Stimulated activated CD8-positive, alpha-beta memory T cell treated with anti-CD3 and anti-CD28 coated beads, Interleukin-2, amount 100 ng/mL, for 1 hour (primary cell): ENCODE measurements at regions not wholly inside any gene's neighbourhood (a gene's known extent, or its start where the extent isn't known, plus 50 kb on each side); places are given as distances from the start of the nearest gene placed in this dataset.
"Not testable (repeated sequence)": the region's sequence is repeated elsewhere in the genome, so short reads cannot be mapped to it uniquely, and the experiment has no call there.

ENCODE experiments used
- DNase-seq, 2 donors: peaks; one replicate each; pipeline ENCODE4 v3.0.0-alpha.2; 2020; ENCODE audit warnings: low read depth in 2 of 2

GRCh38 chr1:221525749-221526148, 216.1 kb downstream of the DUSP10 start:
- no peak for DNase-seq

GRCh38 chr1:221527302-221527701, 214.6 kb downstream of the DUSP10 start:
- DNase-seq = no peak

GRCh38 chr1:221527886-221528624, 213.8 kb downstream of the DUSP10 start:
- no peak for DNase-seq

- DNase-seq = not testable (repeated sequence)
Measured at GRCh38 chr1:221530159-221530558, 211.7 kb downstream of the DUSP10 start.

- no peak for DNase-seq
Measured at GRCh38 chr1:221530791-221531190, 211.1 kb downstream of the DUSP10 start.

- DNase-seq = no peak
Measured at GRCh38 chr1:221532071-221532773, 209.7 kb downstream of the DUSP10 start.

- no peak for DNase-seq
Measured at GRCh38 chr1:221541296-221541695, 200.6 kb downstream of the DUSP10 start.

- DNase-seq = no peak
Measured at GRCh38 chr1:221543529-221544120, 198.3 kb downstream of the DUSP10 start.

GRCh38 chr1:221548942-221549341, 192.9 kb downstream of the DUSP10 start:
- DNase-seq = no peak

GRCh38 chr1:221549815-221550214, 192.1 kb downstream of the DUSP10 start:
- no peak for DNase-seq

- DNase-seq = not testable (repeated sequence)
Measured at GRCh38 chr1:221552792-221553191, 189.1 kb downstream of the DUSP10 start.

GRCh38 chr1:221555689-221556433, 186.0 kb downstream of the DUSP10 start:
- DNase-seq = no peak

GRCh38 chr1:221556435-221556834, 185.5 kb downstream of the DUSP10 start:
- no peak for DNase-seq

- no peak for DNase-seq
Measured at GRCh38 chr1:221557013-221557412, 184.9 kb downstream of the DUSP10 start.

GRCh38 chr1:221558396-221558795, 183.5 kb downstream of the DUSP10 start:
- no peak for DNase-seq

- DNase-seq = no peak
Measured at GRCh38 chr1:221559911-221560310, 182.0 kb downstream of the DUSP10 start.

- no peak for DNase-seq
Measured at GRCh38 chr1:221562542-221563475, 179.1 kb downstream of the DUSP10 start.

GRCh38 chr1:221563476-221563921, 178.4 kb downstream of the DUSP10 start:
- DNase-seq = no peak

- no peak for DNase-seq
Measured at GRCh38 chr1:221564891-221565290, 177.0 kb downstream of the DUSP10 start.

- DNase-seq = no peak
Measured at GRCh38 chr1:221565711-221566110, 176.2 kb downstream of the DUSP10 start.
